Esophagus squamous epithelium (tissue), 5 donors: ENCODE measurements at regions not wholly inside any gene's neighbourhood (a gene's known extent, or its start where the extent isn't known, plus 50 kb on each side); places are given as distances from the start of the nearest gene placed in this dataset.

Experiments
- DNase-seq: peaks from one replicate; lab custom pipeline; 2025; lab: John Stamatoyannopoulos, UW
- H3K27ac ChIP-seq, 4 donors: fragments of 200-600 bp; sonication (generic); one replicate each; pipeline ENCODE4 v1.5.1; 2016 to 2019; ENCODE audit warnings: mild to moderate bottlenecking in 1 of 4
- H3K27me3 ChIP-seq, 4 donors: fragments of 200-600 bp; sonication (generic); 1 replicate in 3 of 4; 2 replicates in 1 of 4; pipeline versions ENCODE4 v1.5.1 to v1.6.0; 2017 to 2021; ENCODE audit warnings: antibody characterized with exemption in 1 of 4
- H3K36me3 ChIP-seq, 3 donors: fragments of 200-600 bp; sonication (generic); one replicate each; pipeline ENCODE4 v1.5.1; 2016 to 2019
- H3K4me1 ChIP-seq, 3 donors: fragments of 200-600 bp; sonication (generic); one replicate each; pipeline ENCODE4 v1.5.1; 2017 to 2019
- H3K4me3 ChIP-seq, 4 donors: fragments of 200-600 bp; sonication (generic); 1 replicate in 3 of 4; 2 replicates in 1 of 4; pipeline ENCODE4 v1.5.1; 2016 to 2019; ENCODE audit warnings: mild to moderate bottlenecking in 2 of 4, moderate library complexity in 1 of 4
- H3K9me3 ChIP-seq, 3 donors: fragments of 200-600 bp; sonication (generic); one replicate each; pipeline ENCODE4 v1.5.1; 2016 to 2019
- CTCF ChIP-seq, 6 experiments: fragments of 450-650 bp in 4 of 6; fragments of 200-600 bp in 2 of 6; sonication (generic) in 2 of 6; IDR thresholded peaks; one replicate each; pipeline ENCODE4 v1.5.1; 2016 to 2019; ENCODE audit warnings: antibody characterized with exemption in 6 of 6, mild to moderate bottlenecking in 4 of 6, moderate library complexity in 4 of 6
- POLR2A ChIP-seq, 4 donors: fragments of 450-650 bp; IDR thresholded peaks; one replicate each; pipeline ENCODE4 v1.6.1; 2017; ENCODE audit warnings: antibody characterized with exemption in 4 of 4, mild to moderate bottlenecking in 4 of 4, moderate library complexity in 3 of 4
- WGBS, 2 donors: methylation state at CpG; one replicate each; pipeline ENCODE4 v1.1.5; 2018; 5-methylcytosine and 5-hydroxymethylcytosine counted together
- intact Hi-C: fragments of 100-400 bp; cut with DNase I; formaldehyde crosslinking; loops from one replicate; pipeline ENCODE4 v1.15.0; 2022
- donor health status: DM: yes; HTN: yes; CAD: no.

- intact Hi-C loops, result no loop called here
Observed at GRCh38 chr6:98254624-98255023, 579.8 kb upstream of the POU3F2 start.

GRCh38 chr6:98260382-98260781 is 574.0 kb upstream of the POU3F2 start:
- no peaks in the 10 kb centered on the region for H3K27me3 ChIP-seq
- H3K9me3 ChIP-seq, result no peaks in the 10 kb centered on the region
- H3K4me1 ChIP-seq, result no peaks in the 10 kb centered on the region
- no peak for TF ChIP-seq CTCF (IDR thresholded peaks at IDR 0.05)
- no peak for TF ChIP-seq POLR2A (IDR thresholded peaks at IDR 0.05)
- H3K27ac ChIP-seq, result no peak overlapping the region
- H3K4me3 ChIP-seq, result no peak overlapping the region
- intact Hi-C loops, result no loop called here
- no peak for DNase-seq
- 83 to 87% methylated on average over 2 of the region's 2 CpGs for WGBS, 2 donors
- H3K36me3 ChIP-seq, result no peaks in the 10 kb centered on the region

More at GRCh38 chr6:98254624-98255023, 579.8 kb upstream of the POU3F2 start:
- DNase-seq, result no peak
- 78 to 88% methylated on average over 3 of the region's 3 CpGs for WGBS, 2 donors
- no peak overlapping the region for H3K27ac ChIP-seq
- no peaks in the 10 kb centered on the region for H3K27me3 ChIP-seq
- H3K9me3 ChIP-seq, result no peaks in the 10 kb centered on the region
- H3K4me3 ChIP-seq, result no peak overlapping the region
- no peaks in the 10 kb centered on the region for H3K4me1 ChIP-seq
- H3K36me3 ChIP-seq, result no peaks in the 10 kb centered on the region
- no peak for TF ChIP-seq POLR2A (IDR thresholded peaks at IDR 0.05)
- no peak for TF ChIP-seq CTCF (IDR thresholded peaks at IDR 0.05)

GRCh38 chr6:98272060-98272459 is 562.3 kb upstream of the POU3F2 start:
- 76 to 83% methylated on average over 8 of the region's 8 CpGs for WGBS, 2 donors

GRCh38 chr6:98274691-98275090 is 559.7 kb upstream of the POU3F2 start:
- TF ChIP-seq POLR2A (IDR thresholded peaks at IDR 0.05) (no peak), CTCF (IDR thresholded peaks at IDR 0.05) (no peak)
- DNase-seq, result no peak
- H3K27ac ChIP-seq, result no peak overlapping the region
- WGBS, 2 donors, result 25 to 40% methylated on average over 2 of the region's 2 CpGs
- H3K36me3 ChIP-seq, result no peaks in the 10 kb centered on the region
- no peaks in the 10 kb centered on the region for H3K27me3 ChIP-seq
- no peaks in the 10 kb centered on the region for H3K9me3 ChIP-seq
- no peak overlapping the region for H3K4me3 ChIP-seq
- no peaks in the 10 kb centered on the region for H3K4me1 ChIP-seq
- intact Hi-C loops, result no loop called here

More at GRCh38 chr6:98272060-98272459, 562.3 kb upstream of the POU3F2 start:
- Histone ChIP-seq H3K9me3 (no peaks in the 10 kb centered on the region), H3K4me3 (no peak overlapping the region), H3K27me3 (no peaks in the 10 kb centered on the region), H3K27ac (no peak overlapping the region), H3K4me1 (no peaks in the 10 kb centered on the region), H3K36me3 (no peaks in the 10 kb centered on the region)
- intact Hi-C loops, result no loop called here
- DNase-seq, result no peak
- TF ChIP-seq POLR2A (IDR thresholded peaks at IDR 0.05), result no peak
- TF ChIP-seq CTCF (IDR thresholded peaks at IDR 0.05), result no peak

GRCh38 chr6:98280492-98280891 is 553.9 kb upstream of the POU3F2 start:
- H3K27ac ChIP-seq, result no peak overlapping the region
- no peak for TF ChIP-seq POLR2A (IDR thresholded peaks at IDR 0.05)
- TF ChIP-seq CTCF (IDR thresholded peaks at IDR 0.05), result no peak
- H3K36me3 ChIP-seq, result no peaks in the 10 kb centered on the region
- H3K9me3 ChIP-seq, result no peaks in the 10 kb centered on the region
- H3K4me3 ChIP-seq, result no peak overlapping the region
- DNase-seq, result no peak
- intact Hi-C loops, result no loop called here
- no peaks in the 10 kb centered on the region for H3K27me3 ChIP-seq
- no peaks in the 10 kb centered on the region for H3K4me1 ChIP-seq
